ENCODE measurements at regions not wholly inside any gene's neighbourhood (a gene's known extent, or its start where the extent isn't known, plus 50 kb on each side); places are given as distances from the start of the nearest gene placed in this dataset.

- no peak for DNase-seq
Measured at GRCh38 chr6:4584801-4585200, 191.4 kb upstream of the CDYL start.

GRCh38 chr6:4582506-4583417 lies 193.4 kb upstream of the CDYL start:
- no peak for DNase-seq

- no peak for DNase-seq
Measured at GRCh38 chr6:4581468-4582385, 194.5 kb upstream of the CDYL start.

GRCh38 chr6:4580361-4580760 lies 195.8 kb upstream of the CDYL start:
- DNase-seq: no peak

GRCh38 chr6:4577406-4577805 lies 198.8 kb upstream of the CDYL start:
- no peak for DNase-seq

GRCh38 chr6:4575714-4576113 lies 200.5 kb upstream of the CDYL start:
- DNase-seq: no peak

GRCh38 chr6:4574007-4574406 lies 202.2 kb upstream of the CDYL start:
- no peak for DNase-seq

- no peak for DNase-seq
Measured at GRCh38 chr6:4571011-4571410, 205.2 kb upstream of the CDYL start.

GRCh38 chr6:4568138-4568537 lies 208.1 kb upstream of the CDYL start:
- no peak for DNase-seq

- DNase-seq: no peak
Measured at GRCh38 chr6:4567141-4567540, 209.1 kb upstream of the CDYL start.

- DNase-seq: no peak
Measured at GRCh38 chr6:4565301-4566250, 210.6 kb upstream of the CDYL start.

GRCh38 chr6:4564801-4565271 lies 211.4 kb upstream of the CDYL start:
- no peak for DNase-seq

GRCh38 chr6:4563877-4564276 lies 212.3 kb upstream of the CDYL start:
- no peak for DNase-seq

- no peak for DNase-seq
Measured at GRCh38 chr6:4563156-4563555, 213.0 kb upstream of the CDYL start.

GRCh38 chr6:4561773-4562400 lies 214.3 kb upstream of the CDYL start:
- DNase-seq: no peak

GRCh38 chr6:4561078-4561435 lies 215.1 kb upstream of the CDYL start:
- DNase-seq: no peak

- DNase-seq: no peak
Measured at GRCh38 chr6:4560221-4561077, 215.8 kb upstream of the CDYL start.

- DNase-seq: no peak
Measured at GRCh38 chr6:4559281-4559875, 216.8 kb upstream of the CDYL start.

- DNase-seq: no peak
Measured at GRCh38 chr6:4554645-4555044, 221.6 kb upstream of the CDYL start.

GRCh38 chr6:4553387-4553786 lies 222.8 kb upstream of the CDYL start:
- no peak for DNase-seq

GRCh38 chr6:4550227-4550597 lies 226.0 kb upstream of the CDYL start:
- DNase-seq: no peak
